Neural cell (in vitro differentiated cells): ENCODE measurements at regions not wholly inside any gene's neighbourhood (a gene's known extent, or its start where the extent isn't known, plus 50 kb on each side); places are given as distances from the start of the nearest gene placed in this dataset.

Source experiments
- H2AFZ ChIP-seq: fragments of 200-600, 300-800 bp; sonication (generic), shearing (Covaris generic); 2 replicates; pipeline ENCODE4 v1.6.0; 2014; ENCODE audit warnings: low read depth, mild to moderate bottlenecking, antibody characterized with exemption, low read length, moderate library complexity
- H3F3A ChIP-seq: fragments of 200-600 bp; shearing (Covaris generic); 2 replicates; pipeline ENCODE4 v1.6.1; 2016; ENCODE audit warnings: mild to moderate bottlenecking, moderate library complexity, mixed read lengths, antibody characterized with exemption, low read length; ENCODE audit not compliant: insufficient read depth, poor library complexity, severe bottlenecking
- H3K27ac ChIP-seq: fragments of 200-600, 300-800 bp; sonication (generic), shearing (Covaris generic); 2 replicates; pipeline ENCODE4 v1.5.1; 2014; ENCODE audit warnings: mild to moderate bottlenecking, low read length, moderate library complexity
- H3K27me3 ChIP-seq: fragments of 300-800, 200-600 bp; sonication (generic), shearing (Covaris generic); 2 replicates; pipeline ENCODE4 v1.6.0; 2014; ENCODE audit warnings: mild to moderate bottlenecking, low read depth, low read length, moderate library complexity; ENCODE audit not compliant: insufficient read depth
- H3K36me3 ChIP-seq: fragments of 300-800, 200-600 bp; sonication (generic), shearing (Covaris generic); 2 replicates; pipeline ENCODE4 v1.5.1; 2014; ENCODE audit warnings: mild to moderate bottlenecking, antibody characterized with exemption, low read length, moderate library complexity; ENCODE audit not compliant: insufficient read depth
- H3K4me2 ChIP-seq: fragments of 300-800, 200-600 bp; sonication (generic), shearing (Covaris generic); 2 replicates; pipeline ENCODE4 v1.6.0; 2014; ENCODE audit warnings: mild to moderate bottlenecking, low read length
- H3K4me3 ChIP-seq: fragments of 300-800, 200-600 bp; sonication (generic), shearing (Covaris generic); 2 replicates; pipeline ENCODE4 v1.5.1; 2014; ENCODE audit warnings: mild to moderate bottlenecking, low read length, moderate library complexity
- H3K79me2 ChIP-seq: fragments of 200-600 bp; shearing (Covaris generic); replicated peaks from 2 replicates; pipeline ENCODE4 v1.6.0; 2014; ENCODE audit warnings: mild to moderate bottlenecking, low read length, moderate library complexity; ENCODE audit not compliant: insufficient read depth
- H3K9ac ChIP-seq: fragments of 300-800, 200-600 bp; sonication (generic), shearing (Covaris generic); 2 replicates; pipeline ENCODE4 v1.6.1; 2016; ENCODE audit warnings: mild to moderate bottlenecking, low read length, mixed read lengths
- H3K9me2 ChIP-seq: fragments of 200-600 bp; shearing (Covaris generic); 2 replicates; pipeline ENCODE4 v1.6.1; 2016; ENCODE audit warnings: mild to moderate bottlenecking, low read length, mixed read lengths; ENCODE audit not compliant: insufficient read depth
- H3K9me3 ChIP-seq: fragments of 200-600, 300-800 bp; sonication (generic), shearing (Covaris generic); 2 replicates; pipeline ENCODE4 v1.6.1; 2016; ENCODE audit warnings: mild to moderate bottlenecking, mixed run types, low read length, moderate library complexity, mixed read lengths
- H4K20me1 ChIP-seq: fragments of 200-600 bp; shearing (Covaris generic); 2 replicates; pipeline ENCODE4 v1.6.1; 2016; ENCODE audit warnings: mild to moderate bottlenecking, mixed run types; ENCODE audit not compliant: insufficient read depth
- EP300 ChIP-seq: fragments of 450-650 bp; conservative IDR thresholded peaks from 2 replicates; pipeline ENCODE4 v1.6.1; 2014; ENCODE audit warnings: antibody characterized with exemption, mild to moderate bottlenecking, moderate library complexity; ENCODE audit not compliant: poor library complexity, severe bottlenecking
- EZH2 ChIP-seq: fragments of 200-600, 300-800 bp; shearing (Covaris generic), sonication (generic); IDR thresholded peaks from 2 replicates; pipeline ENCODE4 v1.6.1; 2014; ENCODE audit warnings: antibody characterized with exemption, low read length, borderline replicate concordance, mild to moderate bottlenecking; ENCODE audit not compliant: insufficient read depth, poor library complexity, severe bottlenecking
- MXI1 ChIP-seq: fragments of 450-650 bp; conservative IDR thresholded peaks from 2 replicates; pipeline ENCODE4 v1.6.1; 2014; ENCODE audit warnings: antibody characterized with exemption, mild to moderate bottlenecking; ENCODE audit not compliant: poor library complexity, severe bottlenecking
- POLR2AphosphoS5 ChIP-seq: IDR thresholded peaks from 2 replicates; pipeline ENCODE4 v1.6.1; 2012
- RAD21 ChIP-seq: fragments of 450-650 bp; conservative IDR thresholded peaks from 2 replicates; pipeline ENCODE4 v1.6.1; 2014; ENCODE audit warnings: antibody characterized with exemption, mild to moderate bottlenecking, moderate library complexity
- REST ChIP-seq: IDR thresholded peaks from 2 replicates; pipeline ENCODE4 v1.6.1; 2012; ENCODE audit warnings: borderline replicate concordance
- SMC3 ChIP-seq: fragments of 450-650 bp; conservative IDR thresholded peaks from 2 replicates; pipeline ENCODE4 v1.6.1; 2014; ENCODE audit warnings: antibody characterized with exemption, mild to moderate bottlenecking, moderate library complexity; ENCODE audit not compliant: poor library complexity
- TAF1 ChIP-seq: IDR thresholded peaks from 2 replicates; pipeline ENCODE4 v1.6.1; 2012; ENCODE audit warnings: low read depth
- TF ChIP-seq, protein P1 (sequence below): fragments of 450-650 bp; IDR thresholded peaks from 2 replicates; pipeline ENCODE4 v1.5.1; 2014; ENCODE audit warnings: antibody characterized with exemption, mild to moderate bottlenecking, moderate library complexity; ENCODE audit not compliant: poor library complexity, severe bottlenecking

DNA sequence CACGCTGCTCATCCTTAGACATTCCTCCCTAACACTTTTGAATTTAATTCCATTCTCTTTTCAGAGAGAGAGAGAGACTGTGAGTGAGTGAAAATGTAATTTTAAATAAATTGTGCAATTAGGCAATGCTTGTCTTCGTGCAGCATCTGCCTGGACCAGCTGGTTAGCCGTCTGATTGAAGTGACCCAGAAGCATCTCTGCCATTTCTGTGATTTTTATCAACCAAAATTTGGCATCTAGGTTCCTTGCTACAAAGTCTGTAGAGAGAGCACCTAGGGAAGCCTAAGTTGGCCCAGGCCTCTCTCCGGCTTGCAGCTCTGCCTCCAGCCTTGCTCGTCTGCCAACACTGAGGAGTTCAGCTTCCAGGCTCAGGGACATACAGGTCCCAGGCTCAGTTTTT, 138.6 kb upstream of the GPR12 start:
- H3K9me3 ChIP-seq = no peaks in the 10 kb centered on the region
- no peaks in the 10 kb centered on the region for H3K36me3 ChIP-seq
- no peak overlapping the region for H3K9ac ChIP-seq
- no peaks in the 10 kb centered on the region for H3K27me3 ChIP-seq
- no peak overlapping the region for H3K27ac ChIP-seq
- H2AFZ ChIP-seq = no peak overlapping the region
- no peaks in the 10 kb centered on the region for H4K20me1 ChIP-seq
- H3K9me2 ChIP-seq = no peaks in the 10 kb centered on the region
- H3F3A ChIP-seq = no peaks in the 10 kb centered on the region
- no peak overlapping the region for H3K4me3 ChIP-seq
- no peaks in the 10 kb centered on the region for H3K79me2 ChIP-seq
- H3K4me2 ChIP-seq = no peak overlapping the region
- no peak for TF ChIP-seq POLR2AphosphoS5
- TF ChIP-seq EZH2 = no peak
- TF ChIP-seq SMC3 = no peak
- no peak for TF ChIP-seq REST
- TF ChIP-seq, protein P1, sequence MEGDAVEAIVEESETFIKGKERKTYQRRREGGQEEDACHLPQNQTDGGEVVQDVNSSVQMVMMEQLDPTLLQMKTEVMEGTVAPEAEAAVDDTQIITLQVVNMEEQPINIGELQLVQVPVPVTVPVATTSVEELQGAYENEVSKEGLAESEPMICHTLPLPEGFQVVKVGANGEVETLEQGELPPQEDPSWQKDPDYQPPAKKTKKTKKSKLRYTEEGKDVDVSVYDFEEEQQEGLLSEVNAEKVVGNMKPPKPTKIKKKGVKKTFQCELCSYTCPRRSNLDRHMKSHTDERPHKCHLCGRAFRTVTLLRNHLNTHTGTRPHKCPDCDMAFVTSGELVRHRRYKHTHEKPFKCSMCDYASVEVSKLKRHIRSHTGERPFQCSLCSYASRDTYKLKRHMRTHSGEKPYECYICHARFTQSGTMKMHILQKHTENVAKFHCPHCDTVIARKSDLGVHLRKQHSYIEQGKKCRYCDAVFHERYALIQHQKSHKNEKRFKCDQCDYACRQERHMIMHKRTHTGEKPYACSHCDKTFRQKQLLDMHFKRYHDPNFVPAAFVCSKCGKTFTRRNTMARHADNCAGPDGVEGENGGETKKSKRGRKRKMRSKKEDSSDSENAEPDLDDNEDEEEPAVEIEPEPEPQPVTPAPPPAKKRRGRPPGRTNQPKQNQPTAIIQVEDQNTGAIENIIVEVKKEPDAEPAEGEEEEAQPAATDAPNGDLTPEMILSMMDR = no peak
- no peak for TF ChIP-seq TAF1
- TF ChIP-seq RAD21 = no peak
- TF ChIP-seq EP300 = no peak
- no peak for TF ChIP-seq MXI1

- H3K27me3 ChIP-seq = no peaks in the 10 kb centered on the region
- no peaks in the 10 kb centered on the region for H3K9me3 ChIP-seq
- no peak overlapping the region for H3K4me3 ChIP-seq
- no peaks in the 10 kb centered on the region for H4K20me1 ChIP-seq
- no peaks in the 10 kb centered on the region for H3F3A ChIP-seq
- no peak overlapping the region for H2AFZ ChIP-seq
- H3K9ac ChIP-seq = no peak overlapping the region
- no peaks in the 10 kb centered on the region for H3K36me3 ChIP-seq
- no peaks in the 10 kb centered on the region for H3K79me2 ChIP-seq
- no peaks in the 10 kb centered on the region for H3K9me2 ChIP-seq
- H3K27ac ChIP-seq = no peak overlapping the region
- no peak overlapping the region for H3K4me2 ChIP-seq
- TF ChIP-seq TAF1 (no peak), MXI1 (no peak), RAD21 (no peak), SMC3 (no peak), POLR2AphosphoS5 (no peak), REST (no peak)
- TF ChIP-seq, protein P1 = no peak
Observed at GRCh38 chr13:26897706-26898550, 137.3 kb upstream of the GPR12 start.
